ENCODE measurements at regions not wholly inside any gene's neighbourhood (a gene's known extent, or its start where the extent isn't known, plus 50 kb on each side); places are given as distances from the start of the nearest gene placed in this dataset.

GRCh38 chr7:50953303-50953702 lies 170.6 kb upstream of the GRB10 start:
- TF ChIP-seq, protein P1, sequence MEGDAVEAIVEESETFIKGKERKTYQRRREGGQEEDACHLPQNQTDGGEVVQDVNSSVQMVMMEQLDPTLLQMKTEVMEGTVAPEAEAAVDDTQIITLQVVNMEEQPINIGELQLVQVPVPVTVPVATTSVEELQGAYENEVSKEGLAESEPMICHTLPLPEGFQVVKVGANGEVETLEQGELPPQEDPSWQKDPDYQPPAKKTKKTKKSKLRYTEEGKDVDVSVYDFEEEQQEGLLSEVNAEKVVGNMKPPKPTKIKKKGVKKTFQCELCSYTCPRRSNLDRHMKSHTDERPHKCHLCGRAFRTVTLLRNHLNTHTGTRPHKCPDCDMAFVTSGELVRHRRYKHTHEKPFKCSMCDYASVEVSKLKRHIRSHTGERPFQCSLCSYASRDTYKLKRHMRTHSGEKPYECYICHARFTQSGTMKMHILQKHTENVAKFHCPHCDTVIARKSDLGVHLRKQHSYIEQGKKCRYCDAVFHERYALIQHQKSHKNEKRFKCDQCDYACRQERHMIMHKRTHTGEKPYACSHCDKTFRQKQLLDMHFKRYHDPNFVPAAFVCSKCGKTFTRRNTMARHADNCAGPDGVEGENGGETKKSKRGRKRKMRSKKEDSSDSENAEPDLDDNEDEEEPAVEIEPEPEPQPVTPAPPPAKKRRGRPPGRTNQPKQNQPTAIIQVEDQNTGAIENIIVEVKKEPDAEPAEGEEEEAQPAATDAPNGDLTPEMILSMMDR (conservative IDR thresholded peaks at IDR 0.05; ENCODE audit: low read depth, low read length): no peak
- no peak for TF ChIP-seq EZH2 (IDR thresholded peaks at IDR 0.05; ENCODE audit: borderline replicate concordance, low read depth, low read length, poor library complexity, severe bottlenecking)
